H1 (cell line): ENCODE measurements at regions not wholly inside any gene's neighbourhood (a gene's known extent, or its start where the extent isn't known, plus 50 kb on each side); places are given as distances from the start of the nearest gene placed in this dataset.

Experiments used
- CTCF ChIA-PET: fragments of 300-600 bp; sonication (Branson Sonifier 250); formaldehyde crosslinking; loops from one replicate; lab custom pipeline; 2021; ENCODE audit not compliant: partially characterized antibody; lab: Charles Lee
- POLR2A ChIA-PET: fragments of 300-600 bp; sonication (Branson Sonifier 250); formaldehyde crosslinking; loops from one replicate; lab custom pipeline; 2021; ENCODE audit warnings: inconsistent platforms; ENCODE audit not compliant: partially characterized antibody; lab: Charles Lee
- DNase-seq, 2 experiments: peaks; one replicate each; pipeline versions ENCODE4 v3.0.0 to v3.0.0-alpha.2; 2010 to 2022; ENCODE audit warnings: low spot score in 2 of 2, low read depth in 1 of 2, mixed read lengths in 1 of 2
- FAIRE-seq: peaks from 2 replicates; lab custom pipeline; 2011; peaks lifted over from hg19 to GRCh38; lab: Jason Lieb, UNC
- H2AFZ ChIP-seq: 2 replicates; pipeline ENCODE4 v1.8.1; 2012; ENCODE audit warnings: low read length, inconsistent platforms
- H2AK5ac ChIP-seq: 2 replicates; pipeline ENCODE4 v1.6.1; 2013; ENCODE audit warnings: low read depth, low read length
- H2BK120ac ChIP-seq: replicated peaks from 2 replicates; pipeline ENCODE3; 2013; ENCODE audit warnings: low read depth, low read length, inconsistent platforms
- H2BK12ac ChIP-seq: 2 replicates; pipeline ENCODE4 v1.6.1; 2013; ENCODE audit warnings: low read depth, low read length
- H2BK15ac ChIP-seq: 2 replicates; pipeline ENCODE4 v1.6.1; 2013; ENCODE audit warnings: low read length
- H2BK20ac ChIP-seq: 2 replicates; pipeline ENCODE4 v1.6.1; 2013; ENCODE audit warnings: low read length
- H2BK5ac ChIP-seq: 2 replicates; pipeline ENCODE4 v1.6.1; 2013; ENCODE audit warnings: low read depth, low read length
- H3K14ac ChIP-seq: 2 replicates; pipeline ENCODE4 v1.6.1; 2013; ENCODE audit warnings: inconsistent platforms; ENCODE audit not compliant: insufficient read length
- H3K18ac ChIP-seq: 2 replicates; pipeline ENCODE4 v1.6.1; 2013; ENCODE audit warnings: low read length; ENCODE audit errors: extremely low read depth
- H3K23ac ChIP-seq: 2 replicates; pipeline ENCODE4 v1.6.1; 2013; ENCODE audit warnings: inconsistent platforms; ENCODE audit not compliant: insufficient read length
- H3K23me2 ChIP-seq: 2 replicates; pipeline ENCODE4 v1.6.1; 2013; ENCODE audit warnings: low read depth, low read length
- H3K27ac ChIP-seq: 2 replicates; pipeline ENCODE4 v1.6.1; 2011; ENCODE audit warnings: low read depth, low read length, inconsistent platforms
- H3K27me3 ChIP-seq, 4 experiments: replicated peaks in 1 of 4; 1 replicate in 1 of 4; 2 replicates in 3 of 4; pipeline versions ENCODE4 v1.6.1 to v1.8.1; 2011 to 2013; ENCODE audit warnings: low read length in 3 of 4, mild to moderate bottlenecking in 3 of 4, inconsistent platforms in 2 of 4, mixed read lengths in 2 of 4, moderate library complexity in 1 of 4; ENCODE audit not compliant: control insufficient read depth in 3 of 4, insufficient read depth in 3 of 4; ENCODE audit errors: extremely low read depth in 1 of 4
- H3K36me3 ChIP-seq, 4 experiments: 2 replicates each; pipeline versions ENCODE4 v1.6.1 to v1.8.1; 2011 to 2013; ENCODE audit warnings: mild to moderate bottlenecking in 4 of 4, low read length in 3 of 4, moderate library complexity in 2 of 4, control low read depth in 1 of 4, inconsistent platforms in 1 of 4; ENCODE audit not compliant: insufficient read depth in 4 of 4, control insufficient read depth in 2 of 4
- H3K4ac ChIP-seq: replicated peaks from 2 replicates; pipeline ENCODE3; 2013; ENCODE audit warnings: low read length, low read depth, mixed read lengths, inconsistent platforms; ENCODE audit not compliant: insufficient read length
- H3K4me1 ChIP-seq, 4 experiments: replicated peaks in 1 of 4; 1 replicate in 1 of 4; 2 replicates in 3 of 4; pipeline versions ENCODE4 v1.6.1 to v1.8.1; 2011 to 2013; ENCODE audit warnings: low read length in 3 of 4, inconsistent platforms in 2 of 4, mixed read lengths in 1 of 4; ENCODE audit not compliant: insufficient read depth in 4 of 4, control insufficient read depth in 3 of 4
- H3K4me2 ChIP-seq, 2 experiments: 2 replicates each; pipeline versions ENCODE4 v1.6.1 to v1.8.1; 2011 to 2013; ENCODE audit warnings: low read depth in 2 of 2, low read length in 2 of 2, control low read depth in 1 of 2, inconsistent platforms in 1 of 2, mild to moderate bottlenecking in 1 of 2; ENCODE audit not compliant: insufficient read depth in 1 of 2
- H3K4me3 ChIP-seq, 4 experiments: fragments of 200-600, 300-600 bp in 1 of 4; sonication (generic), shearing (Covaris generic), sonication (Bioruptor Twin) in 1 of 4; 2 replicates each; pipeline versions ENCODE4 v1.5.1 to v1.8.1; 2011 to 2016; ENCODE audit warnings: low read length in 4 of 4, low read depth in 3 of 4, control low read depth in 2 of 4, inconsistent platforms in 2 of 4, mild to moderate bottlenecking in 2 of 4, mixed read lengths in 1 of 4, moderate library complexity in 1 of 4; ENCODE audit not compliant: insufficient read depth in 2 of 4; ENCODE audit errors: extremely low read depth in 1 of 4
- H3K56ac ChIP-seq: replicated peaks from 2 replicates; pipeline ENCODE3; 2013; ENCODE audit warnings: low read depth, mild to moderate bottlenecking, mixed read lengths, low read length, inconsistent platforms; ENCODE audit not compliant: insufficient read length
- H3K79me1 ChIP-seq: 2 replicates; pipeline ENCODE4 v1.6.1; 2013; ENCODE audit warnings: low read depth, low read length, control low read depth
- H3K79me2 ChIP-seq, 2 experiments: 2 replicates each; pipeline versions ENCODE4 v1.6.1 to v1.8.1; 2012 to 2013; ENCODE audit warnings: low read length in 2 of 2, mild to moderate bottlenecking in 2 of 2, inconsistent platforms in 1 of 2; ENCODE audit not compliant: insufficient read depth in 2 of 2, control insufficient read depth in 1 of 2
- H3K9ac ChIP-seq, 4 experiments: replicated peaks in 1 of 4; 1 replicate in 1 of 4; 2 replicates in 3 of 4; pipeline versions ENCODE4 v1.6.1 to v1.8.1; 2011 to 2013; ENCODE audit warnings: low read depth in 3 of 4, low read length in 3 of 4, control low read depth in 2 of 4, mild to moderate bottlenecking in 2 of 4, moderate library complexity in 2 of 4, inconsistent platforms in 1 of 4; ENCODE audit errors: extremely low read depth in 1 of 4
- H3K9me3 ChIP-seq, 2 experiments: 2 replicates each; pipeline versions ENCODE4 v1.6.1 to v1.8.1; 2012 to 2013; ENCODE audit warnings: mild to moderate bottlenecking in 2 of 2, moderate library complexity in 2 of 2, control low read depth in 1 of 2, inconsistent platforms in 1 of 2, low read depth in 1 of 2, low read length in 1 of 2, mixed read lengths in 1 of 2; ENCODE audit not compliant: insufficient read depth in 2 of 2
- H4K20me1 ChIP-seq, 2 experiments: replicated peaks in 1 of 2; 2 replicates each; pipeline versions ENCODE3 to v1.8.1; 2011 to 2013; ENCODE audit warnings: inconsistent platforms in 2 of 2, low read length in 2 of 2, mild to moderate bottlenecking in 1 of 2; ENCODE audit not compliant: insufficient read depth in 2 of 2, control insufficient read depth in 1 of 2
- H4K5ac ChIP-seq: 2 replicates; pipeline ENCODE4 v1.6.1; 2013; ENCODE audit warnings: low read length, low read depth, mixed read lengths, inconsistent platforms; ENCODE audit not compliant: insufficient read length
- H4K8ac ChIP-seq: 2 replicates; pipeline ENCODE4 v1.8.0; 2013; ENCODE audit warnings: mild to moderate bottlenecking, moderate library complexity, low read length, inconsistent platforms; ENCODE audit not compliant: insufficient read depth; ENCODE audit errors: extremely low read depth
- H4K91ac ChIP-seq: replicated peaks from 2 replicates; pipeline ENCODE3; 2013; ENCODE audit warnings: low read length, mixed read lengths, inconsistent platforms; ENCODE audit not compliant: insufficient read length
- BCL11A ChIP-seq, 2 experiments: IDR thresholded peaks; one replicate each; pipeline ENCODE4 v1.6.1; 2011; ENCODE audit warnings: low read depth in 2 of 2, low read length in 2 of 2, mild to moderate bottlenecking in 2 of 2
- JUN ChIP-seq: IDR thresholded peaks from 2 replicates; pipeline ENCODE4 v1.6.1; 2011; ENCODE audit warnings: low read depth, mild to moderate bottlenecking, improper control_type of control experiment, low read length
- NRF1 ChIP-seq: IDR thresholded peaks from 2 replicates; pipeline ENCODE4 v1.6.1; 2011; ENCODE audit warnings: mild to moderate bottlenecking, low read depth, low read length, improper control_type of control experiment
- RFX5 ChIP-seq: IDR thresholded peaks from 2 replicates; pipeline ENCODE4 v1.6.1; 2011; ENCODE audit warnings: low read depth, low read length, improper control_type of control experiment, borderline replicate concordance
- SRF ChIP-seq: IDR thresholded peaks from 2 replicates; pipeline ENCODE4 v1.6.1; 2011; ENCODE audit warnings: mild to moderate bottlenecking, low read depth, low read length, moderate library complexity
- TBP ChIP-seq: IDR thresholded peaks from 2 replicates; pipeline ENCODE4 v1.6.1; 2011; ENCODE audit warnings: low read depth, low read length, improper control_type of control experiment
- WGBS, 2 experiments: shearing (Covaris generic) in 1 of 2; methylation state at CpG; one replicate each; pipeline versions ENCODE4 v1.1.6 to v1.1.7; 2013 to 2015; ENCODE audit warnings: low lambda C conversion rate in 2 of 2, mixed read lengths in 2 of 2, inconsistent platforms in 1 of 2, low coverage in 1 of 2, missing lambda C conversion rate in 1 of 2; ENCODE audit not compliant: insufficient replicate concordance in 2 of 2, insufficient coverage in 1 of 2, insufficient read length in 1 of 2; ENCODE audit errors: extremely low coverage in 1 of 2, missing lambda C conversion rate in 1 of 2; 5-methylcytosine and 5-hydroxymethylcytosine counted together

DNA sequence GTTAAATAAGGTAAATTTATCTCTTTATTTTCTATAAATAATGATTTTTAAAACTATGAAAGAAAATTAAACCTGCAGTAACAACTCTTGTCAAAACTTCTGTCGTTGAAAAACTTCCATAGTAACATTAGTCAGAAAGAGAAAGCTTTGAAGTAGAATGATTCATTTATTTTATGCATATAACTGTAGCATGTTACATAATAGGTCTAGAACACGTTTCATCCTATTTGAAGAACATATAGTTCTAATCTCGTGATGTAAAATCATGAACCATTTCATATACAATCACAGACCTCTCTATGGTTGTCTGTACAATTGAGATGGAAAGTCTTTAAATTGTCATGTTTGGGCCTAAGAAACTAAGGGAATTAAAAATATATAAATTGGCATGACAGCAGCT is 61.3 kb upstream of the MYLIP start:
- DNase-seq: no peak

More for the DNA sequence above, 61.3 kb upstream of the MYLIP start:
- WGBS, 2 experiments: 90% methylated on average over 3 of the region's 3 CpGs; no CpG with 5 or more reads in 1 of the 2 experiments
- H3K79me1 ChIP-seq: no peaks in the 10 kb centered on the region
- H2AK5ac ChIP-seq: no peak overlapping the region
- H4K5ac ChIP-seq: no peak overlapping the region
- H3K36me3 ChIP-seq: no peaks in the 10 kb centered on the region
- no peaks in the 10 kb centered on the region for H4K20me1 ChIP-seq
- no peak for TF ChIP-seq NRF1
- no peak for TF ChIP-seq SRF
- no peak for TF ChIP-seq BCL11A (IDR thresholded peaks at IDR 0.05; ENCODE audit: low read depth in 2 of 2, low read length in 2 of 2)
- TF ChIP-seq TBP: no peak
- no peak for TF ChIP-seq RFX5
- TF ChIP-seq JUN: no peak
- no peak overlapping the region for H3K56ac ChIP-seq
- H2BK5ac ChIP-seq: no peak overlapping the region
- no peak overlapping the region for H3K18ac ChIP-seq
- no peak overlapping the region for H4K8ac ChIP-seq
- H3K27ac ChIP-seq: no peak overlapping the region
- CTCF ChIA-PET: interaction anchor here (0.6 to 1.2 kb wide), 2 partner anchors 9 to 50 kb away, joined by 3 read pairs; no protein-coding TSS in a partner anchor
- peaks cover 2 to 9% (median 4%) of the 10 kb centered on the region in 4 experiments; a peak in 5 of 7 replicates for H3K4me1 ChIP-seq
- H2AFZ ChIP-seq: no peak overlapping the region
- no peak overlapping the region for H4K91ac ChIP-seq
- H2BK12ac ChIP-seq: no peak overlapping the region
- H3K9ac ChIP-seq: no peak overlapping the region
- H3K23me2 ChIP-seq: no peaks in the 10 kb centered on the region
- no peak overlapping the region for H2BK120ac ChIP-seq
- no peak overlapping the region for H3K4ac ChIP-seq
- no peaks in the 10 kb centered on the region; a peak in 1 of 4 replicates for H3K9me3 ChIP-seq
- H3K4me3 ChIP-seq: no peak overlapping the region
- FAIRE-seq: no peak
- H2BK20ac ChIP-seq: no peak overlapping the region
- no peak overlapping the region for H3K23ac ChIP-seq
- H3K14ac ChIP-seq: no peak overlapping the region
- H3K79me2 ChIP-seq: no peaks in the 10 kb centered on the region
- no peaks in the 10 kb centered on the region for H3K27me3 ChIP-seq
- POLR2A ChIA-PET: no interaction called here
- no peak overlapping the region for H3K4me2 ChIP-seq
- H2BK15ac ChIP-seq: no peak overlapping the region
